RWPE2 (cell line): ENCODE measurements at regions not wholly inside any gene's neighbourhood (a gene's known extent, or its start where the extent isn't known, plus 50 kb on each side); places are given as distances from the start of the nearest gene placed in this dataset.
"Not testable (repeated sequence)": the region's sequence is repeated elsewhere in the genome, so short reads cannot be mapped to it uniquely, and the experiment has no call there.

Experiments
- ATAC-seq: fragments of 200-7000 bp; cut with Tn5 transposase; 3 replicates; pipeline ENCODE4 v1.9.1; 2021; ENCODE audit warnings: low read depth
- DNase-seq: peaks from one replicate; pipeline ENCODE4 v3.0.0-alpha.2; 2020; ENCODE audit warnings: low spot score
- H3K27ac ChIP-seq: fragments of 450-650 bp; 2 replicates; pipeline ENCODE4 v1.5.1; 2017; ENCODE audit warnings: mild to moderate bottlenecking; ENCODE audit not compliant: poor library complexity, severe bottlenecking
- H3K27me3 ChIP-seq: fragments of 250-450 bp; sonication (Bioruptor Pico); 2 replicates; pipeline ENCODE4 v1.5.1; 2021; ENCODE audit warnings: mild to moderate bottlenecking, moderate library complexity; ENCODE audit not compliant: insufficient read depth, poor library complexity, severe bottlenecking
- H3K36me3 ChIP-seq: fragments of 250-450 bp; sonication (Bioruptor Pico); 2 replicates; pipeline ENCODE4 v1.5.1; 2020; ENCODE audit warnings: low read depth, mild to moderate bottlenecking, moderate library complexity
- H3K4me1 ChIP-seq: fragments of 250-450 bp; sonication (Bioruptor Pico); 2 replicates; pipeline ENCODE4 v1.5.1; 2021; ENCODE audit warnings: mild to moderate bottlenecking, moderate library complexity; ENCODE audit not compliant: insufficient read depth, poor library complexity, severe bottlenecking
- H3K4me3 ChIP-seq: fragments of 250-450 bp; sonication (Bioruptor Pico); 2 replicates; pipeline ENCODE4 v1.5.1; 2021; ENCODE audit warnings: mild to moderate bottlenecking, moderate library complexity; ENCODE audit not compliant: severe bottlenecking
- H3K9me3 ChIP-seq: fragments of 250-450 bp; sonication (Bioruptor Pico); 2 replicates; pipeline ENCODE4 v1.5.1; 2021; ENCODE audit warnings: mild to moderate bottlenecking, moderate library complexity; ENCODE audit not compliant: severe bottlenecking
- CTCF ChIP-seq: fragments of 450-650 bp; IDR thresholded peaks from one replicate; pipeline ENCODE4 v1.5.1; 2017; ENCODE audit warnings: mild to moderate bottlenecking, moderate library complexity; ENCODE audit not compliant: poor library complexity, severe bottlenecking

GRCh38 chr3:144852999-144853398 lies 881.4 kb downstream of the DIPK2A start:
- Histone ChIP-seq H3K4me3 (no peak overlapping the region), H3K36me3 (no peaks in the 10 kb centered on the region), H3K27ac (no peak overlapping the region), H3K27me3 (no peaks in the 10 kb centered on the region), H3K9me3 (no peaks in the 10 kb centered on the region), H3K4me1 (no peaks in the 10 kb centered on the region)
- no peak for TF ChIP-seq CTCF
- ATAC-seq (no peak), DNase-seq (no peak)

DNA sequence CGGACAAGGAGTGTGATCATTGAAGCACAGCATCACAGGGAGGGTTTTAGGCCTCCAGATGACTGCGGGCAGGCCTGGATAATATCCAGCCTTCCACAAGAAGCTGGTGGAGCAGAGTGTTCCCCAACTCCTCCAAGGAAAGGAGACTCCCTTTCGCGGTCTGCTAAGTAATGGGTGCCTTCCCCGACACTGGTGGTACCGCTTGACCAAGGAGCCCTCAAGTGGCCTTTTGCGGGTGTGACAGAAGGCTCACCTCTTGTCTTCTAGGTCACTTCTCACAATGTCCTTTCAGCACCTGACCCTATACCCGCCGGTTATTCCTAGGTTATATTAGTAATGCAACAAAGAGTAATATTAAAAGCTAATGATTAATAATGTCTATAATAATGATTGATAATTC lies 882.4 kb downstream of the DIPK2A start:
- H3K4me3 ChIP-seq, ATAC-seq, DNase-seq, H3K4me1 ChIP-seq, H3K27ac ChIP-seq, H3K9me3 ChIP-seq, H3K36me3 ChIP-seq, H3K27me3 ChIP-seq: not testable (repeated sequence)

DNA sequence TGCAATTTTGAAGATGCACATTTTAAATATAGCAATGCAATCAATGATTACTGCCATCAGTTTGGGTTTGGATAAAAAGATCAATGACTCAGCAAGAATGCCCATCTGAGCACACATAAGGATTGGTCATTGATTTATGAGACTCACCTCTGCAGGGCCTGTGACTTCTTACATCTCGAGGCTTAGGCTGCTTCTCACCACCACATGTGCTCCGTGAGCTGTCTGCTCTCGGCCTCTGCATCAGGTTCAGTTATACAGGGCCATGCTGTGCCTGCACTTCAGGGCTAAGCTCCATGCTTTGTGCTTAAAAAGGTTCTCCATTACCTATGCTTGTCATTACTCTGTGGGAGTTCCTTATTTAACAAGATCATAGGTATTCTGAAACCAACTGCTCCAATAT lies 887.5 kb downstream of the DIPK2A start:
- Histone ChIP-seq H3K4me3 (no peak overlapping the region), H3K36me3 (no peaks in the 10 kb centered on the region), H3K4me1 (no peaks in the 10 kb centered on the region), H3K27me3 (no peaks in the 10 kb centered on the region), H3K9me3 (no peaks in the 10 kb centered on the region), H3K27ac (no peak overlapping the region)
- DNase-seq (no peak), ATAC-seq (no peak)
- TF ChIP-seq CTCF, result no peak

DNA sequence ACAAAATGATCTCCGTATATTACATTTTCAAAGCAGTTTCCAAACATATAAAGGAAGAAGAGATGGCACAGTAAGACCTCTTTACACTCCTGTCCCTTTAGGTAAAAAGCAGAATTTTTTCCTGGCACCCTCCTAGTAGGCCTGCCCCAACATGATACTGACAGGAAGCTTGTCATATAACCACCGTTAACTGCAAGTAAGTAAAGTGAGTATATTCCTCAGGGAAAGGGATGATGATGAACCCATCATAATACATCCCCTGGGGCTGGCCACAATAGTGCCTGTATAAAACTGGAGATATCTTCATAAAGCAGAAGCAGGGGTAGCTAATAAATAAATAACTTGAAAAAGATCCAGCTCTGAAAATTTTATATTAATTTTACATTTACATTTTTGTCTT lies 893.0 kb downstream of the DIPK2A start:
- no peaks in the 10 kb centered on the region for H3K4me1 ChIP-seq
- H3K9me3 ChIP-seq, result no peaks in the 10 kb centered on the region
- no peak overlapping the region for H3K27ac ChIP-seq
- H3K4me3 ChIP-seq, result no peak overlapping the region
- no peaks in the 10 kb centered on the region for H3K36me3 ChIP-seq
- DNase-seq (no peak), ATAC-seq (peak; percentile 77)
- TF ChIP-seq CTCF, result no peak
- no peaks in the 10 kb centered on the region for H3K27me3 ChIP-seq

DNA sequence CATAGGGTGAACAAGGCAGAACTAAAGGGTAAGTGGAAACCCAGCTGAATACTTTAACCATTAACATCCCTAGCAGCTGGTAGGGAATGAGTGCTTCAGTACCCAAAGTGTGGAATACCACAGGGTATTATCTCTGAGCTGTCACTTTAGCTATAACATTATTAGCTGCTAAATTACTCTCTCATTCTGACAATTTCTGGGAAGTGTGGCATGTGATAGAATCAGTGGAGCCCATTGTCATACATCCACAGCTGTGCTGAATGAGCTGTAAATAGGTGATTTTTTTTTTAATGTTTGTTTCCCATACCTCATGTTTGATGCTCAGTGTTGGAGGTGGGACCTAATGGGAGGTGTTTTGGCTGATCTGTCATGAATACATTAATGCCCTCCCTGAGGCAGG lies 894.3 kb downstream of the DIPK2A start:
- ATAC-seq, result no peak
- no peaks in the 10 kb centered on the region for H3K9me3 ChIP-seq
- H3K27ac ChIP-seq, result no peak overlapping the region

More for the DNA sequence above, 894.3 kb downstream of the DIPK2A start:
- H3K4me1 ChIP-seq, result no peaks in the 10 kb centered on the region
- DNase-seq, result no peak
- H3K36me3 ChIP-seq, result no peaks in the 10 kb centered on the region
- TF ChIP-seq CTCF, result no peak
- H3K27me3 ChIP-seq, result no peaks in the 10 kb centered on the region
- H3K4me3 ChIP-seq, result no peak overlapping the region
